Brain microvascular endothelial cell (primary cell): ENCODE measurements at regions not wholly inside any gene's neighbourhood (a gene's known extent, or its start where the extent isn't known, plus 50 kb on each side); places are given as distances from the start of the nearest gene placed in this dataset.

ENCODE experiments used
- DNase-seq: peaks from one replicate; pipeline ENCODE4 v3.0.0-alpha.2; 2020
- H3K27ac ChIP-seq: fragments of 250-450 bp; sonication (Bioruptor Pico); 2 replicates; pipeline ENCODE4 v1.5.1; 2020; ENCODE audit warnings: mild to moderate bottlenecking, moderate library complexity
- H3K27me3 ChIP-seq: fragments of 250-450 bp; sonication (Bioruptor Pico); replicated peaks from 2 replicates; pipeline ENCODE4 v1.5.1; 2020; ENCODE audit warnings: mild to moderate bottlenecking
- H3K36me3 ChIP-seq: fragments of 250-450 bp; sonication (Bioruptor Pico); replicated peaks from 2 replicates; pipeline ENCODE4 v1.5.1; 2020; ENCODE audit warnings: mild to moderate bottlenecking
- H3K4me3 ChIP-seq: 2 replicates; pipeline ENCODE4 v1.5.1; 2011; ENCODE audit warnings: low read depth, mild to moderate bottlenecking, control low read depth, low read length, moderate library complexity
- in situ Hi-C: cut with HindIII; loops from 2 replicates; pipeline ENCODE4 v1.10.0; 2017; ENCODE audit warnings: low sequenced_read_pairs, low pct_ligation_motif_present
- TF ChIP-seq, protein P1 (sequence below): IDR thresholded peaks from 2 replicates; pipeline ENCODE4 v1.5.1; 2011; ENCODE audit warnings: low read depth, mild to moderate bottlenecking, moderate library complexity, low read length, control low read depth, inconsistent platforms; ENCODE audit errors: missing control alignments

DNA sequence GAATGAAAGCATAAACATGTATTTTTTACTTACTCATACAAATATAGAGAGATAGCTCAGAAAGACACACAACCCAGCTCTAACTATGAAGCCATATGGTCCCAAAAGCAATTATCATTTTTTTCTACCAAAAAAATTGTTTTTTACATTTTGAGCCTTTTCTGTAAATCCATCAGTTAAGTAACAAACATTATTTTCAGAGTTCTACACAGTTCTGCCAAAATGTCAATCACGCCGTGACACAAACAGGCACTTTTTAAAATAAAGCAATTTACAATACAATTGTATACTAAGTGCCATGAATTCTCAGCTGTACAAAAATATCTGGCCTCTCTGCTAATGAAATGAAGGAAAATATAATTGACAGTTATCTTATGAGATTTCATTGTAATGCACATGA lies 201.4 kb upstream of the ID4 start:
- H3K36me3 ChIP-seq: no peaks in the 10 kb centered on the region
- in situ Hi-C loops: no loop called here

DNA sequence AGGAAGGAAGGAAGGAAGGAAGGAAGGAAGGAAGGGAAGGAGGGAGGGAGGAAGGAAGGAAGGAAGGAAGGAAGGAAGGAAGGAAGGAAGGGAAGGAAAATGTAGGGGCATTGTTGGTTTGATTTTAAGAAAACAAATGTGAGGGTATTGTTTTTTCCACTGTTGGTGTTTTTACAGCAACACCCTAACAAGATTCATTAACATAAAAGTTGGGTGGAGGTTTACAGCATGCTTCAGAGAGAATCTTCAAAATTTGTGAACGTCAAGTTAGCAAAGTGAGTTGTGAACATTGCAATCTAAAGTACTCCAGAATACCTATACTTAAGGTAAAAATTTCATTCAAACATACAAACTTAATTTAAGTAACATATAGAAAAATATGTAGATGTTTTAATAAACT lies 200.2 kb upstream of the ID4 start:
- Histone ChIP-seq H3K4me3 (no peak overlapping the region), H3K27me3 (no peaks in the 10 kb centered on the region), H3K36me3 (no peaks in the 10 kb centered on the region), H3K27ac (no peak overlapping the region)
- TF ChIP-seq, protein P1, sequence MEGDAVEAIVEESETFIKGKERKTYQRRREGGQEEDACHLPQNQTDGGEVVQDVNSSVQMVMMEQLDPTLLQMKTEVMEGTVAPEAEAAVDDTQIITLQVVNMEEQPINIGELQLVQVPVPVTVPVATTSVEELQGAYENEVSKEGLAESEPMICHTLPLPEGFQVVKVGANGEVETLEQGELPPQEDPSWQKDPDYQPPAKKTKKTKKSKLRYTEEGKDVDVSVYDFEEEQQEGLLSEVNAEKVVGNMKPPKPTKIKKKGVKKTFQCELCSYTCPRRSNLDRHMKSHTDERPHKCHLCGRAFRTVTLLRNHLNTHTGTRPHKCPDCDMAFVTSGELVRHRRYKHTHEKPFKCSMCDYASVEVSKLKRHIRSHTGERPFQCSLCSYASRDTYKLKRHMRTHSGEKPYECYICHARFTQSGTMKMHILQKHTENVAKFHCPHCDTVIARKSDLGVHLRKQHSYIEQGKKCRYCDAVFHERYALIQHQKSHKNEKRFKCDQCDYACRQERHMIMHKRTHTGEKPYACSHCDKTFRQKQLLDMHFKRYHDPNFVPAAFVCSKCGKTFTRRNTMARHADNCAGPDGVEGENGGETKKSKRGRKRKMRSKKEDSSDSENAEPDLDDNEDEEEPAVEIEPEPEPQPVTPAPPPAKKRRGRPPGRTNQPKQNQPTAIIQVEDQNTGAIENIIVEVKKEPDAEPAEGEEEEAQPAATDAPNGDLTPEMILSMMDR: no peak
- in situ Hi-C loops: no loop called here
- no peak for DNase-seq

More for the DNA sequence above, 201.4 kb upstream of the ID4 start:
- Histone ChIP-seq H3K27me3 (no peaks in the 10 kb centered on the region), H3K27ac (no peak overlapping the region), H3K4me3 (no peak overlapping the region)
- DNase-seq: no peak
- TF ChIP-seq, protein P1: no peak

DNA sequence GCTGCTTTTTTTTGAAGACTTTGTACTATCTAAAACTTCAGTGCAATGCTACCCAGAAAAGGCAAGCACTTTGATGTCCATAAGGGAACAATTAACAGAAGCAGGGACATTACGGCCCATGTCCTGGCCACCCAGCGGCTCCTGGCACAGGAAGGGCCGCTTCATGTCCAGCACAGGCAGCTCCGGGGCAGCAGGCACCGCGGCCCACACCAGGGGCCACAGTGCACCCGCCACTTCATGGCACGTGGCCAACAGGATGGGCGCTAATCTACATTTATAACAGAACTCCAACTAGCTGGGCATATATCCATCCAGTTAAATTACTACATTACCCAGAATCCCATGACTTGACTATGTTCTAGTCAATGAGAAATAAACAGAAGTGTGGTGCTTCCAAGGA lies 198.2 kb upstream of the ID4 start:
- TF ChIP-seq, protein P1: no peak
- no peak overlapping the region for H3K4me3 ChIP-seq
- in situ Hi-C loops: no loop called here
- H3K27ac ChIP-seq: no peak overlapping the region
- H3K27me3 ChIP-seq: no peaks in the 10 kb centered on the region
- DNase-seq: no peak
- no peaks in the 10 kb centered on the region for H3K36me3 ChIP-seq

DNA sequence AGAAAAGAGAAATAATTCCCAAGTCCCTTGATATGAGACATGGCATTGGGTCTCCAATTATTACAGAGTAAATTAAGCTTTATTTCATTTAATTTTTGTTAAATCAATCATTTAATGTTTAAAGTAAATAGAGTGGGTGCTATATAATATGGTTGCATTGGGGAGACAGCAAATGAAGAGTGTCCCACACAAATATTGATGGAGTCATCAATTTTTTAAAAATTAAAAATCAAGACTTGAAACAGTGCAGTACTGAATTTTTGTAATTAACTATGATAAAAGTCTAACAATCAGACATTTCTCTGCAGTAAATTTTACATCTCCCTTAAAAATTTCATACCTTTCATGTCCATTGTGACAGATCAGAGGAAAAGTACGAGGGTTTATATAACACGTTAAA lies 193.9 kb upstream of the ID4 start:
- Histone ChIP-seq H3K4me3 (no peak overlapping the region), H3K36me3 (no peaks in the 10 kb centered on the region), H3K27ac (no peak overlapping the region), H3K27me3 (no peaks in the 10 kb centered on the region)
- TF ChIP-seq, protein P1: no peak
- in situ Hi-C loops: no loop called here
- DNase-seq: no peak

DNA sequence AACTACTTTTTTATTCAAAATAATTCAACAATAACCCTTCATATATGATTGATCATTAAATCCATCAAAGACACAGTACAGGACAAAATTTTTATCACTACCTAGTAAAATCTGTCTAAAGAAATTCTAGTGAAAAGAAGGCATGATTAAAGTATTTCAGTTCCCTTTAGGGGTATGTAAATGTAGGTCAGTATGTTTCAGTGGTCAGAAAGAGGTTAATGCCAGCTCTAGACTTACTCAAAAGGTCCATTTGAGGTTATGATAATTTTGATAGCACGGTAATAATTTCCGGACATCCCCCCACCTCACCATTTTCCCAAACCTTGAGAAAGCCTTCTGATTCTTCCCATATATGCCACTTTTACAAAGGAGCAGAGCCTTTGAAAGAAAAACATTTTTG lies 193.5 kb upstream of the ID4 start:
- H3K27ac ChIP-seq: no peak overlapping the region
- no peaks in the 10 kb centered on the region for H3K36me3 ChIP-seq
- H3K4me3 ChIP-seq: no peak overlapping the region
- no peak for DNase-seq
- TF ChIP-seq, protein P1: no peak
- no peaks in the 10 kb centered on the region for H3K27me3 ChIP-seq
- in situ Hi-C loops: no loop called here

DNA sequence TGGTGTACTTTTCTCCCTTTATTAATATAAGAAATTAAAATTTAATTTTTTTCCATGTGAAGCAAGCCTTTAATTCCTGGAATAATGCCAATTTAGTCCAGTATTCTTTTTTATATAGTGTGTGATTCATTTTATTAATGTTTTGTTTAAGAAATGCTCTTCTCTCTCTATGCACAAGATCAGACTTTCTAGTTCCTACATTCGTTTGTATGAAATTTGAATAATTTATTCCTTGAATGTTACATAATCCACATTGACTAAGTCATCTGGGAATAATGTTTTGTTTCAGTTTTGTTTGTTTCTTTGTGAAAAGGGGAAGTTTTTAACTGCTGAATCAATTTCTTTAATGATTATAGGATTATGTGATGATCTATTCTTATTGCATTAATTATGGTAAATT lies 181.4 kb upstream of the ID4 start:
- TF ChIP-seq, protein P1: no peak
- Histone ChIP-seq H3K4me3 (no peak overlapping the region), H3K27me3 (no peaks in the 10 kb centered on the region), H3K27ac (no peak overlapping the region), H3K36me3 (no peaks in the 10 kb centered on the region)
- DNase-seq: no peak
- in situ Hi-C loops: no loop called here
